ENCODE measurements at regions not wholly inside any gene's neighbourhood (a gene's known extent, or its start where the extent isn't known, plus 50 kb on each side); places are given as distances from the start of the nearest gene placed in this dataset.

DNA sequence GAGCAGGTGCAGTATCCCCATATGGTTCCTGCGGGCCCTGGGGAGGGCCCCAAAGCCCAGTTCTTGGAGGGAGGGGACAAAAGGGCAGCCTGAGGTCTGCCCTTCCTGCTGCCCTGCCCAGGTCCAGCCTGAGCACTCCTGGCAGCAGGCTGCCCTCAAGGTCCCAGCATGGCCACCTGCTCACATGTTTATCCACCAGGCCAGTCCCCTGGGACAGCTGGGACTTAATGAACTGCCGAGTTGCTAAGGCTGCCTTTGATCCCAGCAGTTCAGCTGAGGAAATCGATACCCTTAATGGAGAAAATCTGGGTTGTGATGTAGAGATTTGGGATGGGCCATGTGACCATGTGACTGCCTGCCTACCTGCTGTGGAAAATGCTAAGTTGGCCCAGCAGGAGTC, 146.2 kb downstream of the TRIM29 start:
- TF ChIP-seq POLR2A (IDR thresholded peaks at IDR 0.05; ENCODE audit: low read depth, low read length), result no peak
- no peak for DNase-seq (ENCODE audit: insufficient read length, low spot score)
- no peak for FAIRE-seq

DNA sequence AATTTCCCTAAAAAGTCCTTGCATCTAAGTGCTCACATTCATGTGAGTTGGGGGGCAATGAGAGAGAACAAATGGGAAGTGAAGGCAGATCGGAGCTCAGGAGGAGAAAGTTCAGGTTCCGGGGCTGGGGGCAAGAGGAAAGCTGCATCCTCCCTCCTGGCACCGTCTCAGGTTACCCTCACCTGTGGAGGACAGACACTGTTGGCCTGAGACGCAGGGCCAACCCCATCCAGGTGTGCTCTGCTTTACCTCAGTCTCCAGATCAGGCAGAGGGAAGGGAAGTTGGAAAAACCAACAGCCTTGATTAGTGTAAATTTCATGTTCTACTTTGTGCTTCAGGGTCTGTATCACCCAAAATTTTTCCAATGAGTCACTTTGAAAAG, 146.9 kb downstream of the TRIM29 start:
- no peak for TF ChIP-seq POLR2A (IDR thresholded peaks at IDR 0.05; ENCODE audit: low read depth, low read length)
- FAIRE-seq, result no peak
- no peak for DNase-seq (ENCODE audit: insufficient read length, low spot score)

DNA sequence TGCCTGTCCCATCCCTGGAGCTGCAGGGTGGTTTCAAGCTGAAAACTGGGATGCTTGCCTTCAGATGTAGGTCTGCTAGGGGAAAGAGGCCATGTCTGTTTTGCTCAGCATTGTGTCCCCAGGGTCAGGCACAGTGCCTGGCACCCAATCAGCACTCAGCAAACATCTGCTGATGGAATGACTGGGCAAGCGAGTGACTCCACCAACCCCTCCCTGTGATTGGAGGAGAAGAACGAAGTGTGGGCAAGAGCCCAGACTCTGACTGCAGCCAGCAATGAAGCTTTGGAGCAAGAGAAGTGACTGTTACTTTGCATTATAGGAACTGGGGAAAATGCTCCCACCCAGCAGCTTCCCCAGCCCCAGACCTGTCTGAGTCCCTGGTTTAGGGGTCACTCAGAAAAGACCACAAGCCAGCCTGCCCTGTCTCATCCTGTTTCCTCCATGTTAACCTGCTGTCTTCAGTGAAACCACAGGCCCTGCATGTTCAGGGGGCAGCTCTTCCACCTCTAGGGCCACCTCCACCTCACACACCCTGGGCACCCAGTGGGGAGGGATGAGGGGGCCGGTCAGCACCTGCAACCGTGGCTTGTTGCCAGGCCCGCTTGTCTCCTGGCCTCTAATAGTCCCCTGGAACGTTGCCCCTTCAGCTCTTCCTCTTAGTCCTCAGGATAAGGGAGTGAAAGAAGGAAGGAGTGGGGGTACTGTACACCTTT, 147.4 kb downstream of the TRIM29 start:
- DNase-seq (ENCODE audit: insufficient read length, low spot score) (no peak), FAIRE-seq (no peak)
- TF ChIP-seq POLR2A (IDR thresholded peaks at IDR 0.05; ENCODE audit: low read depth, low read length), result no peak

DNA sequence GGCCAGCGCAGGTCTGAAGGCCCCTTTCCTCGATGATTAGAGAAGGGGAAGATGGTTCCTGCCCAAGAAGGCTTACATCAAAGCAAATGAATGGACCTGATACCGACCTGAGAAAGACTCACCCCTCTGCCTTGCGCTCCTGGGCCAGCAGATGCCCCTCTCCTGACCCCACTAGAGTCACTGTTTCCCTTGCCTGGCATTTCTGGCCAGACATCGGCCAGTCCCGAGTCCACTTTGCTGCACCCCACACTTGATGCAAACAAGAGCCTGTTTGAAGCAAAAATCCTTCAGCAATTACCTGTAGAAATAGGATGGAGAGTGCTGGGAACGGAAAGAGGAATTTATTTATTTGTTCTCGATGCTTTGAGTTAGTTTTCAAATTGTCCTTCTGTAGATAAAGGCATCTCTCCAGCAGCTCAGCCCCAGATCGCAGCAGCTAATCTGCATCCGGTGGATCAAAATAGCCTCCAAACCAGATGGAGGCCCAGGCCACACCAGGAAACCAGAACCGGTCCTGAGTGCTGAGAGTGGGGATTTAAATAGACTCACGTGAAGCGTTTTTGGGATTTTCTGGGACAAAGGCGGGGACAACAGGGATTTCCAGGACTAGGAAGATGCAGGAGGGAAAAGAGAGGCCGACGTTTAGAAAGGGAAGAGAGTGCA, 148.6 kb downstream of the TRIM29 start:
- FAIRE-seq (no peak), DNase-seq (ENCODE audit: insufficient read length, low spot score) (no peak)
- TF ChIP-seq POLR2A (IDR thresholded peaks at IDR 0.05; ENCODE audit: low read depth, low read length), result no peak

DNA sequence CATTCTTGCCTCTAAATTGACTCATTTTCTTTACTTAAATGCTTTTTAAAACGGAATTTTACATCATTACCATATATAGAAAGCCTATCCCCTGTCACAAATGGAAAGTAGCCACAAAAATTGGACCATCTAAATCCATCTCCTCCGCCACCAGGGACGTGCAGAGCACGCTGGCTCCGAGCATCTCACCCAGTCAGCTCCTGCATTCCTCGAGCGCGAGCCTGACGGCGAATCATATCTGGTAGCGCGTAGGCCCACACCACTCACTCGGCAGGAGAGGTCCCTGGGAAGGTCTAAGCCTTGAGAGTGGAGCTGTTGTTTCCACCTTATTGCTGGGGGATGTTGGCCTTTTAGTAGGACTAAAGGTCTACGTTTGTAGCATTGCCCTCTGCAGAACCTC, 152.4 kb downstream of the TRIM29 start:
- no peak for TF ChIP-seq POLR2A (IDR thresholded peaks at IDR 0.05; ENCODE audit: low read depth, low read length)
- FAIRE-seq (no peak), DNase-seq (ENCODE audit: insufficient read length, low spot score) (no peak)

DNA sequence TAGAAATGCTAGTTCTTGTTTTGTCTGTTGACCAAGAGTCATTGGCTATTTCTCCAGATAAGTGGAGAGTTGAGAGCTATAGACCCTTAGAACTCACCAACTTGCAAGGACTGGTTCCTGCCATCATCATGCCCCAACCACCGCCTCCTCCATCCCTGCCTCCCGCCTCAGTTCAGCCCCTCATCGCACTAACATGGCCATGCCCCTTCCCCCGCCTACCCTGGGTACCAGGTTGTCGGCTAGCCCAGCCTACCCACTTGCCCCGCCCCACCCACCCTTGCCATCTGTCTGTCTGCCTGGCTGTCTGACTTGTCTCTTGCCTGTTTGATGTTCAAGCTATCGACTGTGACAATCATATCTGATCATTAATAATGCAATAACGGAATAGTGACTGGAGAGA, 154.1 kb downstream of the TRIM29 start:
- no peak for FAIRE-seq
- no peak for DNase-seq (ENCODE audit: insufficient read length, low spot score)

DNA sequence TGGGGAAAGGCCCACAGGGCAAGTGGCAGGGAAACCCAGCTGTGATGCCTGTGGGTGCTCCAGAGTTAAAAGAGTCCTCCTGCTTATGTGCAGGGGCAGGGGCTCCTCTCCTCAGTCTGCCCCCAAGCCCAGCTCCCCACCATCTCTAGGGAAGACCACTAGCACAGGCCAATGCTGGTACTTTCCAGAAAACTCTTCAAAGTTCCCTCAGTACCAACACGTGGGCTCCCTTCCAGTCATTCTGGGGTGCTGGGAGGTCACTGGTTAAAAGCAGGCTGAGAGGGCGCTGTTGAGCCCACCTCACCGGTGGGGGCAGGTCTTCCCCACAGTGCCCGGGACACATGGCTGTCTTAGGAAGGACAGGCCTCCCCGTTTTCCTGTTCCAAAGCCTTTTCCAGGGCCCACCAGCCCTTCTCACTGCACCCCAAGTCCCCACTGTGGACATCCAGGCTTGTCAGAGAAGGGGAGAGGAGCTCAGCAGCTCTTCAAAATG, 154.6 kb downstream of the TRIM29 start:
- DNase-seq (ENCODE audit: insufficient read length, low spot score) (no peak), FAIRE-seq (no peak)
- no peak for TF ChIP-seq POLR2A (IDR thresholded peaks at IDR 0.05; ENCODE audit: low read depth, low read length)

More for the DNA sequence above, 154.1 kb downstream of the TRIM29 start:
- no peak for TF ChIP-seq POLR2A (IDR thresholded peaks at IDR 0.05; ENCODE audit: low read depth, low read length)

DNA sequence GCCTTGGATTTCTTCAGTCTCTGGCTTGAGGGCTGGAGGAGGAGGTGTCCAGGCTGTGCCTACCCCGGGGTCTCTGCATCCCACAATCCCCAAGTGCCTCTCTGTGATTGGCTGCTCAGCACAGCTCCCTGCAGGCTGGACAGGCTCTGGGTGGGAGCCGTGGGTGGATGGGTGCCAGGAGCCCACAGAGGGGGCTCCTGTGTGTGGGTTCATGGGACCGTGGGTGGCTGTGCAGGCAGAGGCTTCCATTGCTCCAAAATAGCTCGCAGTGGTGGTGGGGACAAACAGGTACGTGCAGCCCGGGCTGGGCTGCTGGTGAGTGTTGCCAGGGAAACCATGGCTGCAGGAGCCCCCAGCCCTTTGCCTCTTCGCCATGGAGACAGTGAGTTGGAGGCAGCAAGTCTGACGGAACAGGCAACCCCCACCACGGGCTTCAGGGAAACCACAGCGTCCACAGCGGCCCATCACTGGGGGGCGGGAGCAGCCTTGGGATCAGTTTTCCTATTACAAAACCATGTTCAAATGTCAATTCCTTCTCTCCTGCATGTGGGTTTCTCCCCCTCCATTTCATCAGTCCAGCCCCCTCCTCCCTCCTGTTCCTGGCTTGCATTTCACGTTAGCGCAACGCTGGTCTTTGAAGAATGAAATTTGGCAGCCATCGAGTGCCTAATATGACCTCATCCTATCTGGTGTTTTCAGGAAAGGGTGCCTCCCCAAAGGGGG, 155.2 kb downstream of the TRIM29 start:
- FAIRE-seq, result no peak
- no peak for TF ChIP-seq POLR2A (IDR thresholded peaks at IDR 0.05; ENCODE audit: low read depth, low read length)
- DNase-seq (ENCODE audit: insufficient read length, low spot score), result no peak

DNA sequence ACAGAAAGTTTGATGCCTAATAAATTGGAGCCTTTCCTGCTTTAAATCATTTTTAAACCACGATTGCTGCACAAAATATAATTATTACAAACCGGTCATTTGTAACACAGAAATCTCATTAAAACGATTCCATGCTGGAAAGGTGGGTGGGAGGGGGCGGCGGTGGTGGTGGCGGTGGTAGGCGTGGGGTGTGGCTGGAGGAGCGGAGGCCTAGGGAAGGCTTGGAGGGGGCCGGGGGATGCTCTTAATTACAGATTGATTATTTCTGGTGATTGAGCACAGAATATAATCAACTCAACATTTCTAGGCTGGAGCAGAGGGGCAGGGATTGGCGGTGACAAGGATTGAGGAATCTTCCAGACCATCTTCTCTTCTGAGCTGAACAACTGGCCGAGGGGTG, 157.5 kb downstream of the TRIM29 start:
- DNase-seq (ENCODE audit: insufficient read length, low spot score) (no peak), FAIRE-seq (no peak)
- TF ChIP-seq POLR2A (IDR thresholded peaks at IDR 0.05; ENCODE audit: low read depth, low read length), result no peak

DNA sequence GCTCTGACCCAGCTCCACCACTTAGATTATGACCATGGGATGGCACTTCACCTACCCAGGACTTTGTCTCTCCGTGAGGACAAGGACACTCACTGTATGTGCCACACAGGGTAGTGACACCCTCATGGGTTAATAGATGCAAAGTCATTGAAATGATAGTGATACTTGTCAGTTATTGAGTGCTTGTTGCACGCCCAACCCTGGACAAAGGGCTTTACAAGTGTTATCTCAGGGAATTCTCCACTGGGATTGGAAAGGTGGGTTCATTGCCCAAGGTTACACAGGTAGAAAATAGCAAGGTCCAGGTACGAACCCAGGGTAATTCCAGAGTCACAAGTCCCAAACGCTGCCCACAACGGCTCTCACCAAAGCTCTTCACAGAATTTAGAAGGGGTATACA, 158.2 kb downstream of the TRIM29 start:
- no peak for TF ChIP-seq POLR2A (IDR thresholded peaks at IDR 0.05; ENCODE audit: low read depth, low read length)
- FAIRE-seq, result no peak
- DNase-seq (ENCODE audit: insufficient read length, low spot score), result no peak

DNA sequence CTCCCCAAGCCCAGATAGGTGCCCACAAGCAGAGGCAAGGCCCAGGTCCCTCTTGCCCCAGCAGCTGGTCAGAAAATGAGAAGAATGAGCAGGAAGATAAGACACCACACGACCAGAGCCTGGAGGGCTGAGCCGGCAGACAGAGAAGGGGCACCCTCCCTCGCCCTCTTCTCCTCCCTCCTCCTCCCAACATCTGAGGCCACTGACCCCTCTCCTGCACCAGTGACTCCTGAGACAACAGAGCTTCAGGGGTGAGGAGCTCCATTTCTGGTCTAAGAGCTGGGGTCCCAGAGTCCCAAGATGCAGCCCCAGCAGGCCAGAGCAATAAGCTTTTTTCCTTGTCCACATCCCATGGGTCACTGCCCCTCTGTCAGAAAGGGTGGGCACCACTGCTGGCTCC, 159.2 kb downstream of the TRIM29 start:
- DNase-seq (ENCODE audit: insufficient read length, low spot score) (no peak), FAIRE-seq (no peak)
- TF ChIP-seq POLR2A (IDR thresholded peaks at IDR 0.05; ENCODE audit: low read depth, low read length), result no peak

DNA sequence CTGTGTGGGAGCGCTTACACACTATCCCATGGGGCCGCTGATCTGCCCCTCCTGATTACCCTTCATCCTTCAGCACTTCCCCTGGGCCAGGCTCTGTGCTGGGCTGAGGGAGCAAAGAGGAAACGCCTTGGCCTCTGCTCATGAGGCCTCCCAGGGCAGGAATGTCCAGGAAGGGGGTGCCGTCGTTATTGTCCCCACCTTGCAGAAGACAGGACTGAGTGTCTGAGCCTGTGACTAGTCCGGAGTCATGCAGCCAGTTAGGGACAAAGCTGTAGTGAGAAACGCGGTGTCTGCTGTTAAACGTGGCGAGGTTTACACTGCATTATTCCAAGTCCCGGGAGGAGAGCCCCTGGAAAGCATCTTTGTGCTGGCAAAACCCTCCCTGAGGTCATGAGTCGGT, 160.0 kb downstream of the TRIM29 start:
- FAIRE-seq (no peak), DNase-seq (ENCODE audit: insufficient read length, low spot score) (no peak)
- no peak for TF ChIP-seq POLR2A (IDR thresholded peaks at IDR 0.05; ENCODE audit: low read depth, low read length)

DNA sequence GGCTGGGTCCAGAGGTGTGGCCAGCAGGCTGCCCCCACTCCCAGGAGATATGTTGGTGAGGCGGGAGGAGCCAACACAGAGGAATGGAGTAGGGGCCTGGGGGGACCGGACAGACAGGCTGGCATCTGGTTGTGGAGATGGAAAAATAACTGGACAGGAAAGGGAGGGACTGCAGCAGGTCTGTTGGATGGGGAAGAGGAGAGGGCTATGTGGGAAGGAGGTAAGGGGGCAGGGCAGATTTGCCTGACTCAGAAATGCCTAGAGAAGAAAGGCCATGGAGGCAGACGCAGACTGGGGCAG, 160.4 kb downstream of the TRIM29 start:
- FAIRE-seq, result no peak
- DNase-seq (ENCODE audit: insufficient read length, low spot score), result no peak
- TF ChIP-seq POLR2A (IDR thresholded peaks at IDR 0.05; ENCODE audit: low read depth, low read length), result no peak

DNA sequence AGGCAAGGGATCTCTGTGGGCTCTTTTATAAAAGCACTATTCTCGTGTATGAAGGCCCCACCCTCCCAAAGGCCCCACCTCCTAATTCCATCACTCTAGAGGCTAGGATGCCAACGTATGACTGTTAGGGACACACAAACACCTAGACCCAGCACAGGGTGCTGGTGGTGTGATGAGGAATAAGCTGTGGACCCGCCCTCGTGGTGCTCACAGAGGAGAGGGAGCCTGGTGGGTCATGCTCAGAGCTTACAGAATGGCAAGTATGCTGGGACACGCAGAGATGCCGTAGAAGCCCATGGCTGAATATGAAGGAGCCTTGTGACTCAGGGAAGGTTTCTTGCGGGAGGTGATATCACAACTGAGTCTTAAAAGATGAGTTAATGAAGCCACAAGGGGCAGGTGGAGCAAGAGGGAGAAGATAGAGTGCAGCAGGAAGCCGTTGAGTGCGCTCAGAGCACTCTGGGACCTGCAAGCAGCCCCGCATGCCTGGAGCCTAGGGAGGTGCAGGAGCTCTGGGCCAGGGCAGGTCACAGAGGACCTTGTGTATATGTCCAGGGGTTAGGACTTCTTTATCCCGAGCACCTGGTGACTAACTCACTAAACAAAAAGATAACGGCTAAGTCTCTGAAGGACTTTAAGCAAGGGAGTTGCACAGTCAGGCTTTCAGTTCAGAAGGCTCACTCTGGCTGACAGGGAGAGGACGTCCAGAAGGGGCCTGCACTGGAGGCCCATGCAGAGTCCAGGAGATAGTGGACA, 160.9 kb downstream of the TRIM29 start:
- FAIRE-seq (no peak), DNase-seq (ENCODE audit: insufficient read length, low spot score) (no peak)
- no peak for TF ChIP-seq POLR2A (IDR thresholded peaks at IDR 0.05; ENCODE audit: low read depth, low read length)

Data from H54 (cell line).